Smooth muscle cell (in vitro differentiated cells): ENCODE measurements at regions not wholly inside any gene's neighbourhood (a gene's known extent, or its start where the extent isn't known, plus 50 kb on each side); places are given as distances from the start of the nearest gene placed in this dataset.
"Not testable (repeated sequence)": the region's sequence is repeated elsewhere in the genome, so short reads cannot be mapped to it uniquely, and the experiment has no call there.

Experiments
- DNase-seq: peaks from one replicate; lab custom pipeline; 2025; ENCODE audit not compliant: unreplicated experiment; lab: John Stamatoyannopoulos, UW
- H2AFZ ChIP-seq: fragments of 200-600 bp; sonication (generic); 2 replicates; pipeline ENCODE4 v1.6.0; 2016; ENCODE audit warnings: antibody characterized with exemption, low read depth, mild to moderate bottlenecking
- H3F3A ChIP-seq: fragments of 200-600 bp; sonication (generic); 2 replicates; pipeline ENCODE4 v1.6.0; 2017; ENCODE audit warnings: antibody characterized with exemption, low read depth
- H3K27ac ChIP-seq: fragments of 200-600 bp; sonication (generic); 2 replicates; pipeline ENCODE4 v1.5.1; 2016; ENCODE audit warnings: low read depth, mild to moderate bottlenecking
- H3K27me3 ChIP-seq: fragments of 200-600 bp; sonication (generic); 2 replicates; pipeline ENCODE4 v1.6.1; 2016; ENCODE audit warnings: low read depth, mild to moderate bottlenecking
- H3K36me3 ChIP-seq: fragments of 200-600 bp; sonication (generic); 2 replicates; pipeline ENCODE4 v1.5.1; 2016; ENCODE audit warnings: low read depth
- H3K4me1 ChIP-seq: fragments of 200-600 bp; sonication (generic); 2 replicates; pipeline ENCODE4 v1.5.1; 2016; ENCODE audit warnings: low read depth
- H3K4me2 ChIP-seq: fragments of 200-600 bp; sonication (generic); 2 replicates; pipeline ENCODE4 v1.6.0; 2016; ENCODE audit warnings: mild to moderate bottlenecking
- H3K4me3 ChIP-seq: fragments of 200-600 bp; sonication (generic); 2 replicates; pipeline ENCODE4 v1.5.1; 2016; ENCODE audit warnings: mild to moderate bottlenecking
- H3K79me2 ChIP-seq: fragments of 200-600 bp; sonication (generic); 2 replicates; pipeline ENCODE4 v1.6.0; 2016; ENCODE audit warnings: low read depth, mild to moderate bottlenecking
- H3K9ac ChIP-seq: fragments of 200-600 bp; sonication (generic); 2 replicates; pipeline ENCODE4 v1.6.0; 2016; ENCODE audit warnings: low read depth
- H3K9me3 ChIP-seq: fragments of 200-600 bp; sonication (generic); replicated peaks from 2 replicates; pipeline ENCODE4 v1.5.1; 2016; ENCODE audit warnings: low read depth
- H4K20me1 ChIP-seq: fragments of 200-600 bp; sonication (generic); 2 replicates; pipeline ENCODE4 v1.6.0; 2016; ENCODE audit warnings: low read depth
- WGBS: methylation state at CpG from one replicate; pipeline ENCODE4 v1.1.7; 2016; ENCODE audit warnings: low lambda C conversion rate; 5-methylcytosine and 5-hydroxymethylcytosine counted together
- TF ChIP-seq, protein P1 (sequence below): fragments of 200-600 bp; sonication (generic); IDR thresholded peaks from 2 replicates; pipeline ENCODE4 v1.5.1; 2017; ENCODE audit warnings: borderline replicate concordance, mild to moderate bottlenecking, antibody characterized with exemption; ENCODE audit not compliant: insufficient read depth, poor library complexity, severe bottlenecking

DNA sequence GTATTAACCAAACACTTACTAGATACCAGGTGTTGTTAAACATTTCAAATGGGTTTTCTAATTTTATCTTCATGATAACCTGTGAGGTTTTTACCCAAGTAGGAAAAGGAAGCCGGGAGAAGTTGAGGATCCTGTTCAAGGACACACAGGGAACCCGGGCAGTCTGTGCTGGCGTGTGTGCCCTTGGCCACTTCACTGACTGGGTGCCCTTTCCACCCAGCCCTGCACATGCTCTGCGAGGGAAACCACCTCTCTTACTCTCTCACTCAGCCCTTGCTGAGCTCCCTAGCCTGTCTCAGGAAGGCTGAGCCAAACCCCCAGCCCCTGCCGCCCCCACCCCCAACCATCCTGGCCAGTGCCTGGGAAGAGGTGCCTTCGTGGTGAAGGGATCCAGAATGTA lies 51.8 kb downstream of the TEX44 start:
- H4K20me1 ChIP-seq = no peaks in the 10 kb centered on the region
- DNase-seq = no peak
- no peaks in the 10 kb centered on the region for H3K36me3 ChIP-seq
- no peak overlapping the region for H3K4me2 ChIP-seq
- no peak overlapping the region for H3K9ac ChIP-seq
- WGBS = 93% methylated on average over 6 of the region's 6 CpGs
- H3K9me3 ChIP-seq = no peaks in the 10 kb centered on the region
- peaks cover 16% of the 10 kb centered on the region for H3F3A ChIP-seq
- no peak overlapping the region for H2AFZ ChIP-seq
- H3K27ac ChIP-seq = no peak overlapping the region
- TF ChIP-seq, protein P1, sequence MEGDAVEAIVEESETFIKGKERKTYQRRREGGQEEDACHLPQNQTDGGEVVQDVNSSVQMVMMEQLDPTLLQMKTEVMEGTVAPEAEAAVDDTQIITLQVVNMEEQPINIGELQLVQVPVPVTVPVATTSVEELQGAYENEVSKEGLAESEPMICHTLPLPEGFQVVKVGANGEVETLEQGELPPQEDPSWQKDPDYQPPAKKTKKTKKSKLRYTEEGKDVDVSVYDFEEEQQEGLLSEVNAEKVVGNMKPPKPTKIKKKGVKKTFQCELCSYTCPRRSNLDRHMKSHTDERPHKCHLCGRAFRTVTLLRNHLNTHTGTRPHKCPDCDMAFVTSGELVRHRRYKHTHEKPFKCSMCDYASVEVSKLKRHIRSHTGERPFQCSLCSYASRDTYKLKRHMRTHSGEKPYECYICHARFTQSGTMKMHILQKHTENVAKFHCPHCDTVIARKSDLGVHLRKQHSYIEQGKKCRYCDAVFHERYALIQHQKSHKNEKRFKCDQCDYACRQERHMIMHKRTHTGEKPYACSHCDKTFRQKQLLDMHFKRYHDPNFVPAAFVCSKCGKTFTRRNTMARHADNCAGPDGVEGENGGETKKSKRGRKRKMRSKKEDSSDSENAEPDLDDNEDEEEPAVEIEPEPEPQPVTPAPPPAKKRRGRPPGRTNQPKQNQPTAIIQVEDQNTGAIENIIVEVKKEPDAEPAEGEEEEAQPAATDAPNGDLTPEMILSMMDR = no peak
- H3K79me2 ChIP-seq = no peaks in the 10 kb centered on the region
- H3K4me1 ChIP-seq = peaks cover 14% of the 10 kb centered on the region
- H3K4me3 ChIP-seq = no peak overlapping the region
- no peaks in the 10 kb centered on the region for H3K27me3 ChIP-seq

- H3K27ac ChIP-seq = peak overlapping the region; percentile 27
- no peak for DNase-seq
- peaks cover 16% of the 10 kb centered on the region for H3F3A ChIP-seq
- H2AFZ ChIP-seq = no peak overlapping the region
- H3K4me3 ChIP-seq = no peak overlapping the region
- no peaks in the 10 kb centered on the region for H4K20me1 ChIP-seq
- H3K4me1 ChIP-seq = peaks cover 14% of the 10 kb centered on the region
- H3K4me2 ChIP-seq = no peak overlapping the region
- no peaks in the 10 kb centered on the region for H3K79me2 ChIP-seq
- no peaks in the 10 kb centered on the region for H3K36me3 ChIP-seq
- WGBS = 80% methylated on average over 6 of the region's 6 CpGs
- TF ChIP-seq, protein P1 = no peak
- no peaks in the 10 kb centered on the region for H3K27me3 ChIP-seq
- H3K9me3 ChIP-seq = no peaks in the 10 kb centered on the region
- peak overlapping the region; percentile 41 for H3K9ac ChIP-seq
These were observed 53.8 kb downstream of the TEX44 start for GRCh38 chr2:231646476-231646875.

- Histone ChIP-seq H3K27me3 (no peaks in the 10 kb centered on the region), H4K20me1 (no peaks in the 10 kb centered on the region), H3K36me3 (no peaks in the 10 kb centered on the region), H3K9ac (no peak overlapping the region), H3K4me2 (no peak overlapping the region), H3K27ac (no peak overlapping the region), H3F3A (no peaks in the 10 kb centered on the region), H3K9me3 (no peaks in the 10 kb centered on the region), H3K4me1 (peaks cover 7% of the 10 kb centered on the region), H3K4me3 (no peak overlapping the region), H3K79me2 (no peaks in the 10 kb centered on the region), H2AFZ (no peak overlapping the region)
- TF ChIP-seq, protein P1 = peak; percentile 57
- DNase-seq = peak; percentile 17
- 75% methylated on average over 9 of the region's 9 CpGs for WGBS
These were observed 56.0 kb downstream of the TEX44 start for GRCh38 chr2:231648579-231649174.

DNA sequence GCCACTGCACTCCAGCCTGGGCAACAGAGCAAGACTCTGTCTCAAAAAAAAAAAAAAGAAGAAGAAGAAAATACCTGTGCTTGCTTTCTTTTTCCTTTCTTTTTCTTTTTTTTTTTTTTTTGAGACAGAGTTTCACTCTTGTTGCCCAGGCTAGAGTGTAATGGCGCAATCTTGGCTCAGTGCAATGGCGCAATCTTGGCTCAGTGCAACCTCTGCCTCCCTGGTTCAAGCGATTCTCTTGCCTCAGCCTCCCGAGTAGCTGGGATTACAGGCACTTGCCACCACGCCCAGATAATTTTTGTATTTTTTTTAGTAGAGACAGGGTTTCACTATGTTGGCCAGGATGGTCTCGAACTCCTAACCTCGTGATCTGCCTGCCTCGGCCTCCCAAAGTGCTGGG lies 56.8 kb upstream of the PTMA start:
- H3K79me2 ChIP-seq, H4K20me1 ChIP-seq, H2AFZ ChIP-seq, H3K9me3 ChIP-seq, H3F3A ChIP-seq, H3K36me3 ChIP-seq, H3K4me3 ChIP-seq, H3K27me3 ChIP-seq, H3K9ac ChIP-seq, H3K27ac ChIP-seq, DNase-seq, H3K4me2 ChIP-seq, H3K4me1 ChIP-seq: not testable (repeated sequence)
- 95% methylated on average over 8 of the region's 8 CpGs for WGBS
